ENCODE measurements at regions not wholly inside any gene's neighbourhood (a gene's known extent, or its start where the extent isn't known, plus 50 kb on each side); places are given as distances from the start of the nearest gene placed in this dataset.

DNA sequence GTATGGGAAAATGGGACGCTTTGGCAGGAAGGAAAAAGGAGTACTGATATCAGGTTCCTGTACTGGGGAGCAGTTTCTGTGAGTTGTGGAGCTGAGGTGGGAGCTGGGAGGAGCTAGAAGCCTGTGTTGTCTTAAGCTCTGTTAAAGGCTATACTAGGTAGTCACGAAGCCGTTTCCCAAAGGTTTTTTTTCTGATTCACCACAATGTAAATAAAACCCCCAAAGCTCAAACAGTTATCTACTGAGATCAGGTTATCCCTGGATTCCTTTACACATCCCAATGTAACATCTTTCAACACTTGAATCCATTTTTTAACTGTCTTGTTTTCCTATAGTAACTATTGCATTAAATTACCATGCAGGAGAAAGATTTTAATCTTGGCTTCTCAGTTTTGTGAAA, 297.4 kb upstream of the SFRP2 start:
- no peak for DNase-seq

DNA sequence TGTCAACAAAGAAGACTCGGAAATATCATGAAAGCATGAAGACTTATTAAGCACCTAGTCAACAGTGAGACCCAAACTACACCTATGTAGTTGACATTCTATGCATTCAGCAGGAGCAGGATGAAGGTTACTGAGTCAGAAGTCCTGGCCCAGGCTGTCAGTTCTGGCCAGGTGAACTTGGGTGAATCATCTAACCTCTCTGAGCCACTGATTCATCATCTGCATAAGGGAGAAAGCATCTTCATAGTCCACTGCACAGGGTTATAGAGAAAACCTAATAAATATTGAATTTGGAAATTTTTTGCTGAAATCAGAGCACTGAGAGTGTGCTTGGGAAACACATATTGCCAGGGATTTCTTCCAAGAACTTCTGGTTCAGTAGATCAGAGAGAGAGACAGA, 296.0 kb upstream of the SFRP2 start:
- DNase-seq = no peak

DNA sequence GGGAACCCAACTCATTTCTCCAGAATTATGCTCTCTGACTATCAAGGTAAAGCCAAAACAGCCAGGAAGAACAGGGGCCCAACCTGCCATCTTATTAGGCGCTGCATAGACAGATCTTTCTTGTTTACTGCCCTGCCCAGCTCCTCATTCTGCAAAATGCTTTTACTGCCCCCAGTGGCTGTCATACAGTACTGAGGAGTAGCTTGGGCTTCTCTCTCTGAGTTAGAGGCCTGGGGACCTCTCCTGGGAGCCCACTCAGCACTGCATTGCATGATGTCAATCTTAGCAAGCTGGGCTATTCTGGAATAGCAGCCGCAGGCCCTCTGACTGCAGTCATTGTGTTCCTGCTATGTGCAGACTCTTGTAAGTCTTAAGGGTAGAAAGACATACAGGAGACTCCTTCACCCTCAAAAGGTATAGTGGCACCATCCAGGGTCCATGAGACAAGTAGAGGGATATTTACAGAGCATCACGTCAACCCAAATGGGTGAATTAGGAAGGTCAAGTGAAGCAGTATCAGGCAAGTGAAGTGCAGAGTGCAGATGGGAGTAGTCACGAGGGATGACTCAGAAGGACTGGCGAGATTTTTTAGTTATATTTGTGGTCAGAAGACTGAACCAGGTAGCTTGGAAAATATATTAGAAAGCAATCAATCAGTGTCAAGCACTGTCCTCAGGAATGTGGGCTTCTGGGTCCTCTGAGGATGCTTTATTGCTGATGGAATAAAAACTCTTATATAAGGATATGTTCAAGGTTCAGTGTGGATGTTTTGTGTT, 294.1 kb upstream of the SFRP2 start:
- DNase-seq = no peak

DNA sequence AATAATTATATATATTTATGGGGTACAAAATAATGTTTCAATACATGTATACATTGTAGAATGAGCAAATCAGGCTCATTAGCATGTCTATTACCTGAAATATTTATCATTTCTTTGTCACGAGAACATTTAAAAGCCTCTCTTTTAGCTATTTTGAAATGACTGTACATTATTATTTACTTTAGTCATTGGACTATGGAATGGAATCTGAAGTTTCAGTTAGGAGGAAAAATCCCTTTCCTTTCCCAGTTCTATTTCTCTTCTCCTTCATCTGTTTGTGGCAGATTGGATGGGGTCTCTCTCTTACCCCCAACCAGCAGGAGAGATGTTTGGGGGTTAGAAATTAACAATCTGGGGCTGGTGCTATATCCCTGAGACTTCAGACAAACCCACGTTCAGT, 292.5 kb upstream of the SFRP2 start:
- DNase-seq = no peak

DNA sequence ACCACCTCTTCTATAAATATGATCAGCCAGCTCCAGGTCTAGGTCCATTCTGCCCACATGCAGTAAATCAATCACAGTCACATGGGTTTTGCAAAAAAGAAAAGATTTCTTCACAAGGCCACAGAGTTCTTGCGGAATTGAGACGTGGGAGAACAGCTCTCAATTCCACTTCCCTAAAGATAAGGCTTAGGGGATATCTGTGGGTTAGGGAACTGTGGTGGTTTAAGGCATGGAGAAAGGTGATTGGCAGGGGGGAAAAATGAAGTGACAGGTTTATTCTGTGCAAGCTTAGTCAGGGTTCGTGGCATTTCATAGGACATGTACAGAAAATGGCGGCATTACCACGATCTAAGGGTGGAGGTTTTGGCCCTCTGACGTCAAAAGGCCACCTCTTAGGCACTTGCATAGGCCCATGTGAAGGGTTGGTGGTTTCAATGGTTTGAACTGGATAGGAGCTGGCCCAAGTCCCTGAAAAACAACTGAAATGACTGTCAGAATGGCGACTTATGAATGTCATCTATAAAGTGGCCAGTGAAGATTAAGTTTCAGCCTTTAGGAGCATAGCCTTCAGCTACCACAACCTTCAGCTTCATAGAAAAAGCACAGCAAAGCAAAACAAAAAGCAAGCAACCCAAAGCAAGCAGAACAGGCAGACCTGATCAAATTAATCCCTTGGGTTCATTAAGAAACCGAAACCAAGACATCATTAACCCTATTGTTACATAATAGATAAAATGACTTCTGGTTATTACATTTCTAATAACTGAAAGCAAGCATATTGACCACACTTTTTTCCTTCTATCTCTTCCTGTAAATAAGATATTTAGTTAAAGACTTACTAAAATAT, 289.8 kb upstream of the SFRP2 start:
- no peak for DNase-seq

DNA sequence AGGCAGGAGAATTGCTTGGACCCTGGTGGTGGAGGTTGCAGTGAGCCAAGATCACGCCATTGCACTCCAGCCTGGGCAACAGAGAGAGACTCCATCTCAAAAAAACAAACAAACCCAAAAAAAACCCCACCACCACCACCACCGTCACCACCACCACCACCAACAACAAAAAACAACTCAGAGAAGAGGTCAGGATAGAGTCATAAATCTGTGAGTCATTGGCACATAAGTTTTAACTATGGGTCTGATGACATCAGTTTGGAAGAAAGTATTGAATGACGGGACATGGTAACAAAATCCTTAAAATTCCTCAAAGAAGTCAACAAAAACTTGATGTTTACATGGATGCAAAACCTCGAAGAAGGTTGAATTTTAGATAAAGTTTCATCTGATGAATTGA, 288.0 kb upstream of the SFRP2 start:
- DNase-seq = no peak

DNA sequence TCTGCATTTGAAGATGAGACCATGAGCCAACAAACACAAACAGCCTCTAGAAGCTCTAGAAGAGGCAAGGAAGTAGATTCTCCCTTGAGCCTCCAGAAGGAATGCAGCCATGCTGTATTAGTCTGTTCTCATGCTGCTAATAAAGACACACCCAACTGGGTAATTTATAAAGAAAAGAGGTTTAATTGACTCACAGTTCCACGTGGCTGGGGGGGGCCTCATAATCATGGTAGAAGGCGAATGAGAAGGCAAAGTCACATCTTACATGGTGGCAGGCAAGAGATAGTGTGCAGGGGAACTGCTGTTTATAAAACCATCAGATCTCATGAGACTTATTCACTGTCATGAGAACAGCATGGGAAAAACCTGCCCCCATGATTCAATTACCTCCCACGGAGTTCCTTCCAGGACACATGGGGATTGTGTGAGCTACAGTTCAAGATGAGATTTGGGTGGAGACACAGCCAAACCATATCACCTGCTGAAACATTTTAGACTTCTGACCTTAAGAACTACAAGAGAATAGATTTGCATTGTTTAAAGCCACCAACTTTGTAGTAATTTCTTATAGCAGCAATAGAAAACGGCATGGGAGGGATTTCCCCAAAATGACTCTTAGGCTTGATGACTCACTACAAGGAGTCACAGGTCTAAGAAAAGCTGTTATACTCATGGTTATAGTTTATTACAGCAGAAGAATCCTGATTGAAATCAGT, 284.4 kb upstream of the SFRP2 start:
- no peak for DNase-seq

DNA sequence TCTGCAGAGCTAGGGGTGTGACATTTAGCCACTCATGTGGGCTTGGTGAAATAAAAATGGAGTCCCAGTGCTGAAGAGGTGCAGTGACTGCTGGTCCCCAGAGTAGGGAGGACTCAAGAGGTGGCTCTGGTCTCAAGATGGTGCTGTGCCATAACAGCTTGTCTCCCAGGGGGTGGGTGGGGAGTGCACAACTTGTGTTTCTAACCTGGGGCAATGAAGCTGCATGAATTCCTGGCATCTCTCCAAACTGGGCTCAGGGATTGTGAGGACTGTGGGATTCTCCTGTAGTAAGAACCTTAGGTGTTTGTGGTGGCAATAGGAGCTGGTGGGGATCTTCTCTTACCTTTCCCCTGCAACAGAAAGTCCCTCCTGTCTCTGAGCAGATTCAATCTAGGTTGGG, 278.9 kb upstream of the SFRP2 start:
- DNase-seq = no peak

DNA sequence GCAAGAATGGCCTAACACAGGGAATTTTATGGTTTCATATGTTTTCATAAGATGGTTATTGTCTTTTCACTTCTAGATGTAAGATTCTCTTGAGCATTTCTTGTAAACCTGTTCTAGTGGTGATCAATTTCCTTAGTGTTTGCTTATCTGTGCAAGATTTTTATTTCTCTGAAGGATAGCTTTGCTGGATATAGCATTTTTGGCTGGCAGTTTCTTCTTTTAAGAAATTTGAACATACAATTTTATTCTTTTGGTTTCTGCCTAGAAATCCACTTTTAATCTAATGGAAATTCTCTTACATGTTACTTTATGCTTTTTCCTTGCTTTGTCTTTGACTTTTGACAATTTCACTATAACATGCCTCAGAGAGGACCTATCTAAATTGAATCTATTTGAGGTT, 276.5 kb upstream of the SFRP2 start:
- no peak for DNase-seq

DNA sequence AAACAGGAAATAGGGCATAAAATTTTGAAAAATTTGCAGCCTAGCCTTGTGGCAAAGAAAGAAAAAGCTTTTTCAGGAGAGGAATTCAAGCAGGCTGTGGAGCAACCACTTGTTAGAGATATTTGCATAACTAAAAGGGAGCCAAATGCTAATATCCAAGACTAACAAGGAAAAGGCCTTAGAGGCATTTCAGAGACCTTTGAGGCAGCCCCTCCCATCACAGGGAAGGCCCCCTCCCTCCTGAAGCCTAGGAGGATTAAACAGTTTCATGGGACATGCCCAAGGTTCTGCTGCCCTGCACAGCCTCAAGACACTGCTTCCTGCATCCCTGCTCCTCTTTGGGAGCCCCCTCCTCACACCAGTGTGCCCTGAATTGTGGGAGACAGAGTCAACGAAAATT, 275.4 kb upstream of the SFRP2 start:
- no peak for DNase-seq

DNA sequence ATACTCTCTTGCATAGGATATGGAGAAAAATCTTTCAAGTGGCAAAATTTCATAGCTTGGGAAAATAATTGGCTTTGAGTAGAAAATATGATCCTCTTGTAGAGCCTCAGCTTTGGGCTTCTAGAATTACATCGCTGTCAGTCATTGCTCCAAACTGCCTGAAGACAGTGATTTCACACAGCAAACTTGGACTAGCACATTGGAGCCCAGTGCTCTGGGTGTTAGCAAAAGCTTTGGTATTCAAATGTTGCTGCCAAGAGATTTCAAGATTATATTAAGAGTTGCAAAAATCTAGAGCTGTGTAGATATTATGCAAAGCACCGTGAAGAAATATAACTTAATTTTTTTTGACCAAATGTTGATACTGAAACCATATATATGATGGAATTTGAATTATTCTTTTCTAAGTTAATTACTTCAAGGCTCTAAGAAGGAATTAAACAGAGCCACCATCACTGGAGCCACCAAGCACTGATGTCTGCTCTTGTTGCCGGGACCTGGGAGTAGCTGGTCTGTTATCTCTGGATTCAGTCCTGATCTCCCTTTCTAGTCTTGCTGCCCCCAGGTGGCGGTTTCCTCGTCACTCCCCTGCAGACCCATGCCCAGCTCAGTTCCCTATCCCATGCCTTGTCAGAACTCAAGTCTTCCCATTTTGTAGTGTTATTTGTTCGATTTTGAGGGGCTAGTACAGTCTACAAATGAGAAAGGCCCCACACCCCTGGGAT, 260.7 kb upstream of the SFRP2 start:
- DNase-seq = no peak

DNA sequence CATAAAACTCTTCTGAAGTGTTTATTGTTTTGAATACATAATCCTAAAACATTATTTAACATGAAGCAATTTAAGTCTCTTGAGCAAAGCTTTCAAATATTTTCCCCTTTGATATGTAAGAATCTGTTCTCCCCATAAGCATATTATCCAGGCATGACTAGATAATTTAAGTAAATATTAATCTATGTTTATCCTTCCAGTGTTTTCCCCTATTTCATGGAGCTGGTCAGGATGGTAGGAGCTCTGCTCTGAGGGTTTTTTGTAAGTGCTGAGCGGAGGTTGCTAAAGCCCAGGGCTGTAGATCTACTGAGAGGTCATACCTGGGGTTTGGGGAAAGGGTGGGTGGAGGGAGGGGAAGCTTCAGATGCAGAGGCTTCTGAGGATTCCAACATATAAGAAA, 258.9 kb upstream of the SFRP2 start:
- DNase-seq = no peak

DNA sequence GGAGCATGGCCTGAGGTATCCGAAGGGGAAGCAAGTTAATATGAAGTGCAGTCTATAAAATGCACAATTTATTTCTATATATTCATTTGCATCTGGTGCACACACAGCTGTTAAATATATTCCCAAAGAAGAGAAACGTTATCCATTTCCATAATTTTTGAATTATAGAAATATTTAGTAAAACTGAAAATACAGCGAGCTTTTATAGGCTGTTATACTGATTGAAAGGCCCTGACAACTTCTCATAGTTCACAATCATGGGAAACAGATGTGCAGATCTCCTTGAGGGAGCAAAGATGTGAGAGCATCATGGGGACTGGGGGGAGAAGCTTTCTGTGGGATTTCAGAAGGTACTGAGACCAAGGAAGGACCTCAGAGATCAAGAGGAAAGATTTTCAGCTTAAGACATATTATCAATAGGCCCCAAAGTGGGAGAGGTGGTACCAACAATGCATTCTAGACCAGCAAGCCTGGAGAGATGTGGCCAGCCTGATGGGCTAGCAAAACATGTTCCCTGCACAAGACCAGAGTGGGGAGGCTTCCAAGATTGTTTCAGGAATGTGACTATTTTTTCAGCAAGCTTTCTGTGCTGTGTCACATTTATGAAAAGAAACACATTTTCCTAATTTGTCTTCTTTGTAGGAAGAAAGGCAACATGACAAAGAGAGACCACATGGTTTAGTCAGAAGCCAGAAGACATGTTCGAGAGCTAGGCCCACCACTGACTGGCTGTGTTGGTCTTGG, 256.0 kb upstream of the SFRP2 start:
- no peak for DNase-seq

DNA sequence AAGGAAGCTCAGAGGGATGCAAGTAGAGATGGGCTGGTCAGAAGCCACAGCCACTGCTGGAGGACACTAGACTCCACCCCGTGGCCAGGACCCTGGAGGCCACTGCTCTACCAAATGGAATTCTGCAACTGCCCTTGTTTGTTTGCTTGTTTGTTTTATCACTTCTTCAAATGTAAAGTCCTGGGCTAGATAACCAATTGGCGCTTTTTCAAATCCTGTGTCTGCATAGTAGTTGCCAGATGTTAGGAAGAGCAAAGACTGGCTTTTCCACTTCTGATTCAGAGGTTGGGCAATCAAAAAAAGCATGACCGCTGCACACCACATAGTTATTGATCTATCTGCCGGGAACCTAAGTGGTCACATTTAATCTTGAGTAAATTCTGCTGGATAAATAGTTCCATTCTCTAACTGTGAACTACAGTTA, 255.2 kb upstream of the SFRP2 start:
- DNase-seq = no peak

DNA sequence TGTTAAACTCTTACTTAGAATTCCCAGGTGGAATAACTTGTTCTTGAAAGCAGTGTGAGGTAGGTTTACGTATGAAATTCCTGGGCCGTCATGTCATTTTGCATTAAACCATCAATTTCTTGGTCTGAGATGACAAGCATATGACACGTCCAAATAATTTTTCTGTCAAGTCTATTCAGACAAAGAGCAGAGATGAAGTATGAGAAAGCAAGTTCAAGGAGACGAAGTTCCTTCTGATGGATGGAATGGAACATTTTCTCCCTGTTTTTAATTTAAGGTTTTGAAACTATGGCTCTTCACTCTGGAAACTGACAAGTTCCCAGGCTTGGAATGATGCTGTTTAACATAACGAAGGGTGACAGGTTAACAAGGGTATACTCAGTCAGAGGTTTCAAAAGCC, 252.8 kb upstream of the SFRP2 start:
- no peak for DNase-seq

DNA sequence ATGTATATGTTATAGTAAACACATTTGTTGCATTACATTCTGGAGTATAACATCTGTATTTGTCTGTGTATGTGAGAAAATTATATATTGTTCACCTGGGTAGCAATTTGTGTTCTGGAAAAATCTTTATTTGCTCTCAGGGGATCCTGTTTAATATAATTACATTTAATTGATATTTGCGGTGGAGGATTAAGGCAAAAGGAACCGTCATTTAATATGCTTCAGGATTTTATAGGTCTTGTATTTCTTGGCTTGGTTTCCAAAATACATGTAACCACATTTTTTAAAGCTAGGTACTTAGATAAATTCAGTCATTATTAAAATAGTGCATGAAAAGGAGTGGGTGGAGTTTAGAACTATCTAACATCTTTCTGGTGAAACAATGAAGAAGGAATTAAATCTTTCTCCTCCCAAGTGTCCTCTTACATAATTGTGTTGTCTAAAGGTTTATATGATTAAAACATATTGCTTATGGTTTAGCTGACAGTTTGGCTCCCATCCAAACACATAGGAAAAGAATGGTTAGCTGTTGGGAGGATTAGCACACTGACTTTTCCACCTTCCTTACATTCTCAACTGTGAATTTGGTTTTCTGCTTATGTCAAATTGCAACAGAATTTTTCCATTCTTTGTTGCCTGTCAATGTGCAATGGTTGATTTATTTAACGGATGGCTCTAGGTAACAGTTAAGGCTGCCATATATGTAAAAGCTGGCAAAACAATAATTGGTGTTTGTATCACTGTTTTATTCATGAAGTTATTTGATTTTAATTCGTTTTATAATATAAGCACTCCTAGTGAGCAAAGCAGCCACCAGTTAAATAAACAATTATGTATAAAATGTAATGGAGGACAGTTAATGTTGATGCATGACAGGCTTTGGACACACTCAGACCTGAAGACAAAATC, 250.8 kb upstream of the SFRP2 start:
- peak; percentile 4 for DNase-seq

DNA sequence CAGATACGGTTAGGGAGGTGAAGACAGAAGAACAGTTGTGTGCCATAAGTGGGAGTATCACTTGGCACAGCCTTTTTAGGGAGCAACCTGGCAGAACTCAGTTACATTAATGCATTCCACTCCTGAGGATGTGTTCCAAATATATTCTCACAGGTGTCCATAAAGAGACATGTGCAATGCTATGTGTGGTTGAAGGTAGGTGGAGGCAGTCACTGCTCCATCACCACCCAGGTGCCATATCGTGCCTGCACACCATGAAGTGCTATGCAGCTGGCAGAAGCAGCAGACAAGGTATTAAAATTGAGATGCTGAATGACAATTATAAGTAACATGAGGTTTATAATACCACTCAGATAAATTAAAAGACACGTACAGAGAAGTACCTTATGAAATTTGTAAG, 248.0 kb upstream of the SFRP2 start:
- no peak for DNase-seq

DNA sequence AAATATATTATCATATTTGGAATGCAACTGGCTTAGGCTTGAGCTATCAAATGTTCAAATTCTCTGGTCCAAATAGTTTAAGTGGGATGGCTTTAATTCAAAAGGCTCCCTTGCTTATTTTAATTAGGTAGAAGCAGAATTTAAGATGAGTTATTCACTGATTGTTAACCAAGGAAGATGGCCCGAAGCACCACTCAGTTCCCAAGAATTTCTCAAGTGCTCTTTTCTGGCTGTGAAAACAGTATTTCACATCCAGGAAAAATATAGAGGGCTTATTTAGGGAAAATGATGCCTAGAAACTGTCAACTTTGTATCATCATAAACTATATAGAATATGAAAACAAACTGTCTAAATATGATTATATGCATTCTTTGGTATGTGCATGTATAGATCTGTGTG, 246.5 kb upstream of the SFRP2 start:
- no peak for DNase-seq

DNA sequence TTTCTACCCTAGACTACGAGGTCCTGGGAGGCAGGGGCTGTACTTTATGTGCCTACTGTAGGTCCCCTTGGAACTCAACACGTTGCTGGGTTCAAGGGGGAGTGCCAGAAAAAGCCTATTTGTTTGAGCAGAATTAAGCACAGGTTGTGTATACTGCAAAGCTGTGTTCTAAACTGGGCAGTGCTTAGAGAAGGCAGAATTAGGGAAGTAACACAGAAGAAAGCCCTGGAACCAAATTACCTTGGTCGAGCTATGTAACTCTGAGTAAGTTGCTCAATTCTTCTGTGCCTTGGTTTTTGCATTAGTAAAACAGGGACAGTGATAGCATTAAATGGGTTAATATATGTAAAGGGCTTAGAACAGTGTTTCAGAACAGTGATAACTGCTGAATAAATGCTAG, 245.0 kb upstream of the SFRP2 start:
- no peak for DNase-seq

DNA sequence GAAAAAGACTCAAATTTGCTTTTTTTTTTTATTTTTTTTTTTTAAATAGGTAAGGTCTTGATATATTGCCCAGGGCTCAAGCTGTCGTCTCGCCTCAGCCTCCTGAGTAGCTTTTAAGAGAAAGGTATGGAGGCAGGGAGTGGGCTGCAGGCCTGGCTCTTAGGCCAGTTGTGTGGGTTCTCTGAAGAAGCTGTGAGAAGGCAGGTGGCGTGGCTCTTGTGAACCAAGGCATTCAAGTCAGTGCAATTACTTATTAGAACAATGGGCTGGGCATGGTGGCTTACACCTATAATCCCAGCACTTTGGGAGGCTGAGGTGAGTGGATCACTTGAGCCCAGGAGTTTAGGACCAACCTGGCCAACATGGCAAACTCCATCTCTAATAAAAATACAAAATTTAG, 244.0 kb upstream of the SFRP2 start:
- DNase-seq = no peak

DNA sequence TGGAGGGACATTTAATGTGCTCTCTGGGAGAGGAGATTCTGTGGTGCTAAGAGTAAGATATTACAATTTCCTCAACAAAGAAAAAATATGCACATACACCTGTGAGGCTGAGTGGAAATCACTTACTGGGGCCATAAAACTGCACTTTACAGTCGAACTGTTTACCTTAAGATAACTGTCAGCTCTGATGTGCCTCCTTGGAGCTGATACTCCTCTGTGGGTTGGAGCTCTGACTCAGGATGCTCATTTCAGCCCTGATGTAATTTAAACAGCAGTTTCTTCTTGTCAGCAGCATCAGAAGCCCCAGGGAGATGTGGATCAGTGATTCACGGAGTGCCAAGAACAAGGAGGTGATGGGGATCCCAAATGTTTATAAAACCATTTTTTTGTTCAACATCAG, 241.9 kb upstream of the SFRP2 start:
- DNase-seq = no peak

All from NCI-H146 (cell line).